ENCODE measurements at regions not wholly inside any gene's neighbourhood (a gene's known extent, or its start where the extent isn't known, plus 50 kb on each side); places are given as distances from the start of the nearest gene placed in this dataset.

- no peak overlapping the region for H3K27ac ChIP-seq
- TF ChIP-seq ZFX (IDR thresholded peaks at IDR 0.05; ENCODE audit: borderline replicate concordance) (no peak), CTCF (IDR thresholded peaks at IDR 0.05) (no peak)
Observed at GRCh38 chr3:31469385-31469784, 63.3 kb upstream of the STT3B start.

GRCh38 chr3:31472479-31473390 lies 60.0 kb upstream of the STT3B start:
- TF ChIP-seq CTCF (IDR thresholded peaks at IDR 0.05) (no peak), ZFX (IDR thresholded peaks at IDR 0.05; ENCODE audit: borderline replicate concordance) (no peak)
- no peak overlapping the region for H3K27ac ChIP-seq

- TF ChIP-seq ZFX (IDR thresholded peaks at IDR 0.05; ENCODE audit: borderline replicate concordance) (no peak), CTCF (IDR thresholded peaks at IDR 0.05) (no peak)
- H3K27ac ChIP-seq, result no peak overlapping the region
Observed at GRCh38 chr3:31476209-31476608, 56.5 kb upstream of the STT3B start.

GRCh38 chr3:31479431-31479830 lies 53.3 kb upstream of the STT3B start:
- TF ChIP-seq CTCF (IDR thresholded peaks at IDR 0.05), result no peak
- no peak for TF ChIP-seq ZFX (IDR thresholded peaks at IDR 0.05; ENCODE audit: borderline replicate concordance)
- H3K27ac ChIP-seq, result no peak overlapping the region

- TF ChIP-seq CTCF (IDR thresholded peaks at IDR 0.05), result no peak
- no peak for TF ChIP-seq ZFX (IDR thresholded peaks at IDR 0.05; ENCODE audit: borderline replicate concordance)
- no peak overlapping the region for H3K27ac ChIP-seq
Observed at GRCh38 chr3:31481697-31482096, 51.0 kb upstream of the STT3B start.

- TF ChIP-seq CTCF (IDR thresholded peaks at IDR 0.05) (no peak), ZFX (IDR thresholded peaks at IDR 0.05; ENCODE audit: borderline replicate concordance) (no peak)
- H3K27ac ChIP-seq, result no peak overlapping the region
Observed at GRCh38 chr3:31482493-31483200, 50.1 kb upstream of the STT3B start.
